ENCODE measurements at regions not wholly inside any gene's neighbourhood (a gene's known extent, or its start where the extent isn't known, plus 50 kb on each side); places are given as distances from the start of the nearest gene placed in this dataset.

DNA sequence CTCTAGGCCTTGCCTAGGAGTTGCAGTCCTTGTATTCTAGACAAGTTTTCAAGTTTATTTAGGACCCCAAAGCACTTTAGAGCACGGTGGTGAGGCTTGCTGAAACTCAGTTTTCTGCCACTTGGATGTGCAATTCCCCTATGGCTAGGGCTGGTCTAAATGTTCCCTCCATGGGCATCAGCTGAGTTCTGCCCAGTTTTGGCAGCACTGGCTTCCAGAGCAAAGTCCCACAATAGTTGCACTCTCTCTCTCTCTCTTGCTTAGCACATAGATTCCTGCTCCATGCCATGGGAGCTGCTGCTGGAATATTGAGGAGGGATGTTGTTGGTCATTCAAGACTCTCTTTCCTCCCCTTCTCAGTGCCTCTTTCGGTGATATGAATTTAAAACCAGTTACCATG is 760.2 kb upstream of the SLC39A10 start (continued):
- TF ChIP-seq CEBPB (IDR thresholded peaks at IDR 0.05; ENCODE audit: low read depth, low read length) (no peak), JUN (IDR thresholded peaks at IDR 0.05; ENCODE audit: low read depth, low read length) (no peak), EP300 (IDR thresholded peaks at IDR 0.05; ENCODE audit: borderline replicate concordance in 1 of 2, low read depth in 2 of 2, low read length in 2 of 2) (no peak), FOSL1 (IDR thresholded peaks at IDR 0.05; ENCODE audit: insufficient read depth, low read depth, low read length) (no peak), RXRA (IDR thresholded peaks at IDR 0.05; ENCODE audit: insufficient read depth, low read depth, low read length) (no peak), RNF2 (IDR thresholded peaks at IDR 0.05; ENCODE audit: borderline replicate concordance, low read depth, low read length, missing control alignments, poor library complexity, severe bottlenecking) (no peak), SIRT6 (IDR thresholded peaks at IDR 0.05; ENCODE audit: low read length) (no peak)
